Glomerular visceral epithelial cell (primary cell): ENCODE measurements at regions not wholly inside any gene's neighbourhood (a gene's known extent, or its start where the extent isn't known, plus 50 kb on each side); places are given as distances from the start of the nearest gene placed in this dataset.
"Not testable (repeated sequence)": the region's sequence is repeated elsewhere in the genome, so short reads cannot be mapped to it uniquely, and the experiment has no call there.

Source experiments
- DNase-seq: peaks from one replicate; pipeline ENCODE4 v3.0.0-alpha.2; 2016; ENCODE audit errors: extremely low spot score

- no peak for DNase-seq
These were observed 1408.7 kb upstream of the GOT2 start for GRCh38 chr16:60142619-60143347.

- no peak for DNase-seq
These were observed 1403.8 kb upstream of the GOT2 start for GRCh38 chr16:60137891-60138290.

GRCh38 chr16:60127196-60127595 is 1393.1 kb upstream of the GOT2 start:
- DNase-seq: no peak

GRCh38 chr16:60126115-60126514 is 1392.0 kb upstream of the GOT2 start:
- DNase-seq: not testable (repeated sequence)

GRCh38 chr16:60123392-60124023 is 1389.4 kb upstream of the GOT2 start:
- DNase-seq: no peak

GRCh38 chr16:60120586-60120985 is 1386.5 kb upstream of the GOT2 start:
- no peak for DNase-seq

- DNase-seq: no peak
These were observed 1376.4 kb upstream of the GOT2 start for GRCh38 chr16:60110531-60110930.

GRCh38 chr16:60107871-60108270 is 1373.8 kb upstream of the GOT2 start:
- DNase-seq: no peak

GRCh38 chr16:60107437-60107836 is 1373.3 kb upstream of the GOT2 start:
- DNase-seq: no peak

GRCh38 chr16:60100371-60100770 is 1366.3 kb upstream of the GOT2 start:
- DNase-seq: no peak

GRCh38 chr16:60091529-60091928 is 1357.4 kb upstream of the GOT2 start:
- no peak for DNase-seq

GRCh38 chr16:60091071-60091470 is 1357.0 kb upstream of the GOT2 start:
- DNase-seq: no peak

GRCh38 chr16:60087530-60087929 is 1353.4 kb upstream of the GOT2 start:
- no peak for DNase-seq

GRCh38 chr16:60078819-60079218 is 1344.7 kb upstream of the GOT2 start:
- DNase-seq: not testable (repeated sequence)

- DNase-seq: no peak
These were observed 1343.7 kb upstream of the GOT2 start for GRCh38 chr16:60077861-60078260.

GRCh38 chr16:60074378-60074777 is 1340.3 kb upstream of the GOT2 start:
- no peak for DNase-seq

- DNase-seq: no peak
These were observed 1339.3 kb upstream of the GOT2 start for GRCh38 chr16:60073376-60073775.

GRCh38 chr16:60064026-60064425 is 1329.9 kb upstream of the GOT2 start:
- DNase-seq: no peak

GRCh38 chr16:60061396-60061795 is 1327.3 kb upstream of the GOT2 start:
- DNase-seq: no peak

- no peak for DNase-seq
These were observed 1326.6 kb upstream of the GOT2 start for GRCh38 chr16:60060731-60061130.

- DNase-seq: no peak
These were observed 1325.0 kb upstream of the GOT2 start for GRCh38 chr16:60059141-60059540.

GRCh38 chr16:60041671-60042070 is 1307.6 kb upstream of the GOT2 start:
- DNase-seq: no peak

- DNase-seq: no peak
These were observed 1297.6 kb upstream of the GOT2 start for GRCh38 chr16:60031740-60032139.

- no peak for DNase-seq
These were observed 1293.2 kb upstream of the GOT2 start for GRCh38 chr16:60027351-60027750.
